ENCODE measurements at regions not wholly inside any gene's neighbourhood (a gene's known extent, or its start where the extent isn't known, plus 50 kb on each side); places are given as distances from the start of the nearest gene placed in this dataset.

GRCh38 chr10:123544986-123545385 lies 121.2 kb upstream of the GPR26 start:
- DNase-seq: no peak
- intact Hi-C loops (cut with DNase I; ENCODE audit: low total_unique reads): no loop called here
- H3K36me3 ChIP-seq: no peaks in the 10 kb centered on the region
- no peaks in the 10 kb centered on the region for H3K4me1 ChIP-seq
- peaks cover 0 to under 1% of the 10 kb centered on the region in 2 donors for H3K27me3 ChIP-seq
- H3K4me3 ChIP-seq: no peak overlapping the region
- no peak overlapping the region for H3K27ac ChIP-seq
- no peak for TF ChIP-seq CTCF (IDR thresholded peaks at IDR 0.05)
- peaks cover 0 to 4% (median 0%) of the 10 kb centered on the region in 3 donors for H3K9me3 ChIP-seq

- intact Hi-C loops (cut with DNase I; ENCODE audit: low total_unique reads): no loop called here
Measured at GRCh38 chr10:123548770-123549169, 117.4 kb upstream of the GPR26 start.

GRCh38 chr10:123549761-123550454 lies 116.2 kb upstream of the GPR26 start:
- Histone ChIP-seq H3K9me3 (no peaks in the 10 kb centered on the region), H3K4me3 (no peak overlapping the region), H3K4me1 (no peaks in the 10 kb centered on the region), H3K27me3 (peaks cover 0 to 23% of the 10 kb centered on the region in 2 donors), H3K36me3 (no peaks in the 10 kb centered on the region), H3K27ac (no peak overlapping the region)
- no peak for DNase-seq
- intact Hi-C loops (cut with DNase I; ENCODE audit: low total_unique reads): no loop called here
- no peak for TF ChIP-seq CTCF (IDR thresholded peaks at IDR 0.05)

More at GRCh38 chr10:123548770-123549169, 117.4 kb upstream of the GPR26 start:
- H3K36me3 ChIP-seq: no peaks in the 10 kb centered on the region
- H3K4me3 ChIP-seq: no peak overlapping the region
- no peaks in the 10 kb centered on the region for H3K4me1 ChIP-seq
- TF ChIP-seq CTCF (IDR thresholded peaks at IDR 0.05): no peak
- DNase-seq: no peak
- no peak overlapping the region for H3K27ac ChIP-seq
- H3K27me3 ChIP-seq: peaks cover 0 to 23% of the 10 kb centered on the region in 2 donors
- H3K9me3 ChIP-seq: peaks cover 0 to 4% (median 0%) of the 10 kb centered on the region in 3 donors

- TF ChIP-seq CTCF (IDR thresholded peaks at IDR 0.05): no peak
- intact Hi-C loops (cut with DNase I; ENCODE audit: low total_unique reads): no loop called here
- DNase-seq: no peak
- H3K4me3 ChIP-seq: no peak overlapping the region
- peaks cover 0 to 31% of the 10 kb centered on the region in 2 donors for H3K27me3 ChIP-seq
- no peak overlapping the region for H3K27ac ChIP-seq
- H3K9me3 ChIP-seq: no peaks in the 10 kb centered on the region
- H3K4me1 ChIP-seq: no peaks in the 10 kb centered on the region
- H3K36me3 ChIP-seq: no peaks in the 10 kb centered on the region
Measured at GRCh38 chr10:123550675-123551096, 115.5 kb upstream of the GPR26 start.

GRCh38 chr10:123551259-123551658 lies 114.9 kb upstream of the GPR26 start:
- Histone ChIP-seq H3K9me3 (no peaks in the 10 kb centered on the region), H3K36me3 (no peaks in the 10 kb centered on the region), H3K27me3 (peaks cover 0 to 37% of the 10 kb centered on the region in 2 donors), H3K27ac (no peak overlapping the region), H3K4me3 (no peak overlapping the region), H3K4me1 (no peaks in the 10 kb centered on the region)
- intact Hi-C loops (cut with DNase I; ENCODE audit: low total_unique reads): no loop called here
- TF ChIP-seq CTCF (IDR thresholded peaks at IDR 0.05): no peak
- no peak for DNase-seq

All from tibial artery (tissue), 4 donors.